BJ (cell line): ENCODE measurements at regions not wholly inside any gene's neighbourhood (a gene's known extent, or its start where the extent isn't known, plus 50 kb on each side); places are given as distances from the start of the nearest gene placed in this dataset.
A peak's percentile ranks its signal among the peaks of the same experiment; 100 is the strongest.

ENCODE experiments used
- CTCF ChIA-PET: fragments of 350-600 bp; formaldehyde crosslinking; extraction: SDS; loops from one replicate; lab custom pipeline; 2021; ENCODE audit warnings: antibody characterized with exemption, inconsistent platforms; lab: Yijun Ruan, JAX
- POLR2A ChIA-PET: fragments of 300-600 bp; sonication (Branson Sonifier 250); formaldehyde crosslinking; extraction: SDS; loops from one replicate; lab custom pipeline; 2021; ENCODE audit warnings: antibody characterized with exemption; lab: Charles Lee
- DNase-seq: peaks from one replicate; pipeline ENCODE4 v3.0.0-alpha.2; 2011; ENCODE audit warnings: low read depth
- H3K27me3 ChIP-seq: 2 replicates; pipeline ENCODE4 v1.6.0; 2011; ENCODE audit warnings: low read length; ENCODE audit not compliant: control insufficient read depth, insufficient read depth
- H3K36me3 ChIP-seq: 2 replicates; pipeline ENCODE4 v1.5.1; 2011; ENCODE audit warnings: low read length; ENCODE audit not compliant: control insufficient read depth, insufficient read depth
- H3K4me3 ChIP-seq: 2 replicates; pipeline ENCODE4 v1.5.1; 2011; ENCODE audit warnings: low read depth, mild to moderate bottlenecking, control low read depth, low read length
- TF ChIP-seq, protein P1 (sequence below): IDR thresholded peaks from 2 replicates; pipeline ENCODE4 v1.5.1; 2011; ENCODE audit warnings: low read depth, mild to moderate bottlenecking, control low read depth, inconsistent platforms, low read length, moderate library complexity; ENCODE audit not compliant: insufficient read depth

DNA sequence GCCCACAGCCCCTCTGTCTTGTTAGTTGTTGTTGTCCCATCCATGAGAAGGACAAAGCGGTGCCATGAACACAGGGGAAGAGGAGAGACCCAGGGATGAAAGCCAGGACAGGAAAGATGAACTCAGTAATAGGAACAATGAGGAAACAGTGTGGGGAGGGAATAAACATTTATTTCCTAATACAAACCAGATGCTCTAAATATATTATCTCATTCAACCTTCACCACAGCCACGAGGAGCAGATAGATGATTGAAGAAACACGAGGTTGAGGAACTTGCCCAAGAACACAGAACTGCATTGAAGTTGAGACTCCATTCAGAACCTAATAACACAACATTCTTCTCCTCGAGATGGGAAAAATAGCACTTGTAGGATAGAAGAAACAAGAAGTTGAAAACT is 53.0 kb upstream of the AIG1 start:
- ChIA-PET POLR2A (no interaction called here), CTCF (no interaction called here)
- Histone ChIP-seq H3K27me3 (no peaks in the 10 kb centered on the region), H3K4me3 (no peak overlapping the region), H3K36me3 (no peaks in the 10 kb centered on the region)
- peak; percentile 17 for DNase-seq
- TF ChIP-seq, protein P1, sequence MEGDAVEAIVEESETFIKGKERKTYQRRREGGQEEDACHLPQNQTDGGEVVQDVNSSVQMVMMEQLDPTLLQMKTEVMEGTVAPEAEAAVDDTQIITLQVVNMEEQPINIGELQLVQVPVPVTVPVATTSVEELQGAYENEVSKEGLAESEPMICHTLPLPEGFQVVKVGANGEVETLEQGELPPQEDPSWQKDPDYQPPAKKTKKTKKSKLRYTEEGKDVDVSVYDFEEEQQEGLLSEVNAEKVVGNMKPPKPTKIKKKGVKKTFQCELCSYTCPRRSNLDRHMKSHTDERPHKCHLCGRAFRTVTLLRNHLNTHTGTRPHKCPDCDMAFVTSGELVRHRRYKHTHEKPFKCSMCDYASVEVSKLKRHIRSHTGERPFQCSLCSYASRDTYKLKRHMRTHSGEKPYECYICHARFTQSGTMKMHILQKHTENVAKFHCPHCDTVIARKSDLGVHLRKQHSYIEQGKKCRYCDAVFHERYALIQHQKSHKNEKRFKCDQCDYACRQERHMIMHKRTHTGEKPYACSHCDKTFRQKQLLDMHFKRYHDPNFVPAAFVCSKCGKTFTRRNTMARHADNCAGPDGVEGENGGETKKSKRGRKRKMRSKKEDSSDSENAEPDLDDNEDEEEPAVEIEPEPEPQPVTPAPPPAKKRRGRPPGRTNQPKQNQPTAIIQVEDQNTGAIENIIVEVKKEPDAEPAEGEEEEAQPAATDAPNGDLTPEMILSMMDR = no peak

GRCh38 chr6:143009851-143010250 is 50.8 kb upstream of the AIG1 start:
- no peaks in the 10 kb centered on the region for H3K27me3 ChIP-seq
- POLR2A ChIA-PET = no interaction called here

More at GRCh38 chr6:143009851-143010250, 50.8 kb upstream of the AIG1 start:
- DNase-seq = no peak
- no peaks in the 10 kb centered on the region for H3K36me3 ChIP-seq
- CTCF ChIA-PET = no interaction called here
- H3K4me3 ChIP-seq = no peak overlapping the region
- TF ChIP-seq, protein P1 = no peak
